Loucy (cell line): ENCODE measurements at regions not wholly inside any gene's neighbourhood (a gene's known extent, or its start where the extent isn't known, plus 50 kb on each side); places are given as distances from the start of the nearest gene placed in this dataset.

Experiments used
- H2AFZ ChIP-seq: fragments of 200-600 bp; sonication (generic); 2 replicates; pipeline ENCODE4 v1.6.0; 2016; ENCODE audit warnings: antibody characterized with exemption, mild to moderate bottlenecking, low read length, moderate library complexity
- H3F3A ChIP-seq: fragments of 200-600 bp; 2 replicates; pipeline ENCODE4 v1.6.0; 2016; ENCODE audit warnings: antibody characterized with exemption, low read depth, mild to moderate bottlenecking
- H3K27me3 ChIP-seq: fragments of 200-600 bp; sonication (generic); 2 replicates; pipeline ENCODE4 v1.6.1; 2014; ENCODE audit warnings: low read length, mild to moderate bottlenecking; ENCODE audit not compliant: insufficient read depth, poor library complexity, severe bottlenecking
- H3K36me3 ChIP-seq: fragments of 200-600 bp; sonication (generic); 2 replicates; pipeline ENCODE4 v1.6.1; 2016; ENCODE audit warnings: low read length; ENCODE audit not compliant: insufficient read depth
- H3K4me1 ChIP-seq: fragments of 200-600 bp; sonication (generic); 2 replicates; pipeline ENCODE4 v1.5.1; 2014; ENCODE audit warnings: low read length, mild to moderate bottlenecking; ENCODE audit not compliant: insufficient read depth, poor library complexity, severe bottlenecking
- H3K4me2 ChIP-seq: fragments of 200-600 bp; sonication (generic); 2 replicates; pipeline ENCODE4 v1.6.0; 2014; ENCODE audit warnings: antibody characterized with exemption, low read length, low read depth, mild to moderate bottlenecking; ENCODE audit not compliant: poor library complexity, severe bottlenecking
- H3K4me3 ChIP-seq: fragments of 200-600 bp; sonication (generic); 2 replicates; pipeline ENCODE4 v1.5.1; 2014; ENCODE audit warnings: low read length, mild to moderate bottlenecking, mixed read lengths; ENCODE audit not compliant: poor library complexity, severe bottlenecking
- H3K79me2 ChIP-seq: fragments of 200-600 bp; sonication (generic); 2 replicates; pipeline ENCODE4 v1.6.1; 2014; ENCODE audit warnings: low read length; ENCODE audit not compliant: insufficient read depth
- H3K9ac ChIP-seq: fragments of 200-600 bp; sonication (generic); 2 replicates; pipeline ENCODE4 v1.6.0; 2014; ENCODE audit warnings: mild to moderate bottlenecking, low read depth, low read length, moderate library complexity; ENCODE audit not compliant: poor library complexity, severe bottlenecking
- H3K9me2 ChIP-seq: fragments of 200-600 bp; sonication (generic); replicated peaks from 2 replicates; pipeline ENCODE4 v1.6.1; 2016; ENCODE audit warnings: low read depth, low read length, mixed read lengths
- H3K9me3 ChIP-seq: fragments of 200-600 bp; sonication (generic); 2 replicates; pipeline ENCODE4 v1.6.1; 2014; ENCODE audit warnings: mild to moderate bottlenecking, antibody characterized with exemption, low read length, low read depth; ENCODE audit not compliant: insufficient read depth
- H4K20me1 ChIP-seq: fragments of 200-600 bp; sonication (generic); 2 replicates; pipeline ENCODE4 v1.6.0; 2014; ENCODE audit warnings: antibody characterized with exemption, low read length, mild to moderate bottlenecking; ENCODE audit not compliant: insufficient read depth, poor library complexity, severe bottlenecking
- EZH2phosphoT487 ChIP-seq: fragments of 200-600 bp; IDR thresholded peaks from 2 replicates; pipeline ENCODE4 v1.6.1; 2018; ENCODE audit warnings: antibody characterized with exemption, mild to moderate bottlenecking, moderate library complexity, borderline replicate concordance
- TF ChIP-seq, protein P1 (sequence below): fragments of 200-600 bp; sonication (generic); conservative IDR thresholded peaks from 2 replicates; pipeline ENCODE4 v1.5.1; 2014; ENCODE audit warnings: mild to moderate bottlenecking, antibody characterized with exemption, low read length

DNA sequence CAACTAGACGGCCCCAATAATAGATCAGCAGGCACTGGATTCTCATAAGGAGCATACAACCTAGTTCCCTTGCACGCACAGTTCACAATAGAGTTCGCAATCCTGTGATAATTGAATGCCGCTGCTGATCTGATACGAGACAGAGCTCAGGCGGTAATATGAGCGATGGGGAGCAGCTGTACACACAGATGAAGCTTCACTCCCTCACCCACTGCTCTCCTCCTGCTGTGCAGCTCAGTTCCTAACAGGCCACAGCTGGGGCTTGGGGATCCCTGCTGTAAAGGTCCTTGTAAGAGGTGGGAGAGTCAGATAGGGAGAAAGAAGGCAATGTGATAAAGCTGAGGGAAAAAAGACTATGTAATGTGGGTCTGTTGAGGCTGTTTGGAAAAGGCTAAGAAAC, 577.5 kb downstream of the RBFOX1 start:
- Histone ChIP-seq H3K4me3 (no peak overlapping the region), H4K20me1 (no peaks in the 10 kb centered on the region), H3K9ac (no peak overlapping the region), H3K36me3 (no peaks in the 10 kb centered on the region), H3K4me2 (no peak overlapping the region), H3F3A (no peaks in the 10 kb centered on the region), H3K4me1 (no peaks in the 10 kb centered on the region), H2AFZ (no peak overlapping the region), H3K79me2 (no peaks in the 10 kb centered on the region), H3K9me2 (no peaks in the 10 kb centered on the region), H3K9me3 (no peaks in the 10 kb centered on the region), H3K27me3 (no peaks in the 10 kb centered on the region)
- no peak for TF ChIP-seq EZH2phosphoT487
- TF ChIP-seq, protein P1, sequence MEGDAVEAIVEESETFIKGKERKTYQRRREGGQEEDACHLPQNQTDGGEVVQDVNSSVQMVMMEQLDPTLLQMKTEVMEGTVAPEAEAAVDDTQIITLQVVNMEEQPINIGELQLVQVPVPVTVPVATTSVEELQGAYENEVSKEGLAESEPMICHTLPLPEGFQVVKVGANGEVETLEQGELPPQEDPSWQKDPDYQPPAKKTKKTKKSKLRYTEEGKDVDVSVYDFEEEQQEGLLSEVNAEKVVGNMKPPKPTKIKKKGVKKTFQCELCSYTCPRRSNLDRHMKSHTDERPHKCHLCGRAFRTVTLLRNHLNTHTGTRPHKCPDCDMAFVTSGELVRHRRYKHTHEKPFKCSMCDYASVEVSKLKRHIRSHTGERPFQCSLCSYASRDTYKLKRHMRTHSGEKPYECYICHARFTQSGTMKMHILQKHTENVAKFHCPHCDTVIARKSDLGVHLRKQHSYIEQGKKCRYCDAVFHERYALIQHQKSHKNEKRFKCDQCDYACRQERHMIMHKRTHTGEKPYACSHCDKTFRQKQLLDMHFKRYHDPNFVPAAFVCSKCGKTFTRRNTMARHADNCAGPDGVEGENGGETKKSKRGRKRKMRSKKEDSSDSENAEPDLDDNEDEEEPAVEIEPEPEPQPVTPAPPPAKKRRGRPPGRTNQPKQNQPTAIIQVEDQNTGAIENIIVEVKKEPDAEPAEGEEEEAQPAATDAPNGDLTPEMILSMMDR = no peak

DNA sequence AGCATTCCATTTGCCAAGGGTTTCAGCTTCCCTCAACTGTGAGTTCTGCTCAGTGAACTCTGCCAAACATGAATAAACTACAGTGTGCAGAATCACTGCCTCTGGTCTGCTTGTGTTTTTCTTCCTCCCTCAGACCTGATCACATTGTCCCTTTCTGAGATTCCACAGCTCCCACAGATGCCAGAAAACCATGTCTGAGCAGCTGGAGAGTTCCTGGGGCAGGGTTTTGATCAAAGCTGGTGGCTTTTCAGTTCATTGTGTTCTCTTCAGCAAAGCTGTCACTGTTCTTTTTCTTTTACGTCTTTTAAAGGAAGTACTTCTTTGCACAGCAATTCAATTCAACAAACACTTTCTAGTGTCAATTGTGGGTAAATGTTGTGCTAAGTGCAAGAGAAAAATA, 555.8 kb downstream of the RBFOX1 start:
- Histone ChIP-seq H3K27me3 (no peaks in the 10 kb centered on the region), H3K9me3 (no peaks in the 10 kb centered on the region)
- TF ChIP-seq EZH2phosphoT487 = no peak
- TF ChIP-seq, protein P1 = no peak

DNA sequence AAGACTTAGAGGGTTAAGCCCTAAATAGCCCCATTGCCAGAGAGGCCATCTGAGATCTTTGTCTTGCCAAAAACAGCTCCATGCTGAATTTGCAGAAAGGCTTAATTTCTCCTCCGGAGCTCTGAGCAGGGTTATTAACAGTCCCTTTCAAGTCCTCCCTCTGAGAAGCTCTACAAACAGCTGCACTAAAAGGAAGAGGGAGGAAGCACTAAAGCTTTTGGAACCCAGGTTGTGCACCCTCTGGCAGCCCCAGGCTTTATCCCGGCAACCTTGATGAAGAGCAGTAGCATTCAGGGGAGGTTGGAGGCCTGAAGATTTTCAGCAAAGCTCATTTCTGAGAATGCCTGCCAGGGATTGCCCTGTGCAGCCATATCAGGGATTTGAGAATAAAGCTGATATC, 554.7 kb downstream of the RBFOX1 start:
- Histone ChIP-seq H2AFZ (no peak overlapping the region), H4K20me1 (no peaks in the 10 kb centered on the region), H3F3A (no peaks in the 10 kb centered on the region), H3K9me2 (no peaks in the 10 kb centered on the region), H3K27me3 (no peaks in the 10 kb centered on the region), H3K36me3 (no peaks in the 10 kb centered on the region), H3K4me2 (no peak overlapping the region), H3K9me3 (no peaks in the 10 kb centered on the region), H3K9ac (no peak overlapping the region), H3K4me3 (no peak overlapping the region), H3K4me1 (no peaks in the 10 kb centered on the region), H3K79me2 (no peaks in the 10 kb centered on the region)
- no peak for TF ChIP-seq EZH2phosphoT487
- TF ChIP-seq, protein P1 = no peak

More for the DNA sequence above, 555.8 kb downstream of the RBFOX1 start:
- Histone ChIP-seq H3K9me2 (no peaks in the 10 kb centered on the region), H3K36me3 (no peaks in the 10 kb centered on the region), H2AFZ (no peak overlapping the region), H3K4me2 (no peak overlapping the region), H4K20me1 (no peaks in the 10 kb centered on the region), H3K9ac (no peak overlapping the region), H3F3A (no peaks in the 10 kb centered on the region), H3K4me3 (no peak overlapping the region), H3K79me2 (no peaks in the 10 kb centered on the region), H3K4me1 (no peaks in the 10 kb centered on the region)
